ENCODE measurements at regions not wholly inside any gene's neighbourhood (a gene's known extent, or its start where the extent isn't known, plus 50 kb on each side); places are given as distances from the start of the nearest gene placed in this dataset.
A peak's percentile ranks its signal among the peaks of the same experiment; 100 is the strongest.

GRCh38 chr13:80451641-80452040, 110.7 kb upstream of the SPRY2 start:
- Mint-ChIP-seq H3K9me3 (peaks cover 0 to 8% (median 2%) of the 10 kb centered on the region in 7 donors), H3K36me3 (peaks cover 0 to 13% of the 10 kb centered on the region in 2 donors), H3K27me3 (ENCODE audit: low read depth in 3 of 3) (peaks cover 20 to 34% (median 27%) of the 10 kb centered on the region in 3 donors), H3K27ac (peak overlapping the region in 1 of 7 donors; percentile 43), H3K4me3 (peak overlapping the region in 1 of 2 donors; percentile 2), H3K4me1 (peaks cover 49% of the 10 kb centered on the region)
- H2AFZ ChIP-seq (ENCODE audit: insufficient read depth, low read depth, low read length, poor library complexity, severe bottlenecking): no peak overlapping the region
- no peak overlapping the region for H3K9ac ChIP-seq (ENCODE audit: insufficient read depth, low read length, poor library complexity, severe bottlenecking)
- no peak overlapping the region for H3K4me2 ChIP-seq (replicated peaks; ENCODE audit: extremely low read depth, low read length, poor library complexity, severe bottlenecking)
- no CpG with 5 or more reads among the region's 2 CpGs for WGBS (ENCODE audit: insufficient coverage)
- peak in 1 of 3 donors; percentile 20 for DNase-seq
- H3K36me3 ChIP-seq (replicated peaks in 1 of 2; ENCODE audit: control insufficient read depth in 1 of 2, insufficient read depth in 2 of 2, low read length in 2 of 2): no peaks in the 10 kb centered on the region
- H3K27me3 ChIP-seq (ENCODE audit: control insufficient read depth in 2 of 2, insufficient read depth in 2 of 2, low read length in 2 of 2): peaks cover 10 to 14% of the 10 kb centered on the region in 2 donors
- H3K4me1 ChIP-seq (ENCODE audit: control insufficient read depth in 1 of 2, insufficient read depth in 2 of 2, low read length in 2 of 2): peaks cover 31 to 32% of the 10 kb centered on the region in 2 donors
- no peak overlapping the region for H3K4me3 ChIP-seq (replicated peaks in 1 of 3; ENCODE audit: low read depth in 2 of 3, low read length in 3 of 3)
- TF ChIP-seq CTCF (IDR thresholded peaks at IDR 0.05): no peak
- no peaks in the 10 kb centered on the region for H4K20me1 ChIP-seq (ENCODE audit: insufficient read depth, low read length)
- H3K9me3 ChIP-seq (replicated peaks in 1 of 2; ENCODE audit: control insufficient read depth in 1 of 2, insufficient read depth in 1 of 2, low read length in 2 of 2): peaks cover 0 to 5% of the 10 kb centered on the region in 2 donors
- intact Hi-C loops (cut with micrococcal nuclease): no loop called here
- H3K27ac ChIP-seq (ENCODE audit: low read depth in 1 of 2, low read length in 2 of 2): no peak overlapping the region
- H3K79me2 ChIP-seq (ENCODE audit: insufficient read depth, low read length): no peaks in the 10 kb centered on the region

DNA sequence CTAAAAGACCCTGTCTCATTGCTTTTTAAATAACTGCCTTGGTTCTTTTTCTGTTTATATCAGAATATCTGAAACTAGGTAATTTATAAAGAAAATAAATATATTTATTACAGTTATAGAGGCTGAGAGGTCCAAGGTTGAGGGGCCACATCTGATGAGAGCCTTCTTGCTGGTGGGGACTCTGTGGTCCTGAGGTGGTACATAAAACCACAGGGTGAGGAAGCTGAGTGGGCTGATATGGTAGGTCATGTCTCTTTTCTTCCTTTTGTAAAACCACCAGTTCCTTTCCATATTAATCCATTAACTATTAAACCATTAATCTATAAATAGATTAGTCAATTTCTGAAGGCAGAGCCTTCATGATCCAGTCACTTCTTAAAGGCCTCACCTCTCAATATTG, 109.5 kb upstream of the SPRY2 start:
- intact Hi-C loops (cut with micrococcal nuclease): no loop called here
- H3K4me1 Mint-ChIP-seq: peaks cover 51% of the 10 kb centered on the region
- peaks cover 18 to 25% (median 19%) of the 10 kb centered on the region in 3 donors for H3K27me3 Mint-ChIP-seq (ENCODE audit: low read depth in 3 of 3)

More for the DNA sequence above, 109.5 kb upstream of the SPRY2 start:
- Histone ChIP-seq H3K9me3 (replicated peaks in 1 of 2; ENCODE audit: control insufficient read depth in 1 of 2, insufficient read depth in 1 of 2, low read length in 2 of 2) (peaks cover 0 to 5% of the 10 kb centered on the region in 2 donors), H4K20me1 (ENCODE audit: insufficient read depth, low read length) (no peaks in the 10 kb centered on the region), H3K4me1 (ENCODE audit: control insufficient read depth in 1 of 2, insufficient read depth in 2 of 2, low read length in 2 of 2) (peaks cover 33 to 34% of the 10 kb centered on the region in 2 donors), H3K36me3 (replicated peaks in 1 of 2; ENCODE audit: control insufficient read depth in 1 of 2, insufficient read depth in 2 of 2, low read length in 2 of 2) (no peaks in the 10 kb centered on the region), H2AFZ (ENCODE audit: insufficient read depth, low read depth, low read length, poor library complexity, severe bottlenecking) (no peak overlapping the region), H3K4me3 (replicated peaks in 1 of 3; ENCODE audit: low read depth in 2 of 3, low read length in 3 of 3) (no peak overlapping the region), H3K27me3 (ENCODE audit: control insufficient read depth in 2 of 2, insufficient read depth in 2 of 2, low read length in 2 of 2) (peaks cover 4 to 5% of the 10 kb centered on the region in 2 donors), H3K4me2 (replicated peaks; ENCODE audit: extremely low read depth, low read length, poor library complexity, severe bottlenecking) (no peak overlapping the region), H3K9ac (ENCODE audit: insufficient read depth, low read length, poor library complexity, severe bottlenecking) (no peak overlapping the region), H3K79me2 (ENCODE audit: insufficient read depth, low read length) (no peaks in the 10 kb centered on the region), H3K27ac (ENCODE audit: low read depth in 1 of 2, low read length in 2 of 2) (no peak overlapping the region)
- H3K27ac Mint-ChIP-seq: no peak overlapping the region
- TF ChIP-seq CTCF (IDR thresholded peaks at IDR 0.05): no peak
- H3K4me3 Mint-ChIP-seq: no peak overlapping the region
- no peak for DNase-seq
- H3K9me3 Mint-ChIP-seq: peaks cover 0 to 4% (median 2%) of the 10 kb centered on the region in 7 donors
- peaks cover 0 to 13% of the 10 kb centered on the region in 2 donors for H3K36me3 Mint-ChIP-seq

Data from CD14-positive monocyte (primary cell).